Upper lobe of right lung (tissue), 1 donor: ENCODE measurements at regions not wholly inside any gene's neighbourhood (a gene's known extent, or its start where the extent isn't known, plus 50 kb on each side); places are given as distances from the start of the nearest gene placed in this dataset.
A peak's percentile ranks its signal among the peaks of the same experiment; 100 is the strongest.

Experiments used
- ATAC-seq: fragments of 200-7000 bp; cut with Tn5 transposase; one replicate; pipeline ENCODE4 v1.9.1; 2020; ENCODE audit warnings: mild to moderate bottlenecking, moderate library complexity
- DNase-seq: peaks from one replicate; pipeline ENCODE4 v3.0.0-alpha.2; 2020
- H3K27ac ChIP-seq: fragments of 200-600 bp; one replicate; pipeline ENCODE4 v1.8.0; 2022
- H3K27me3 ChIP-seq: fragments of 200-600 bp; one replicate; pipeline ENCODE4 v1.8.0; 2022; ENCODE audit warnings: mild to moderate bottlenecking
- H3K36me3 ChIP-seq: fragments of 200-600 bp; one replicate; pipeline ENCODE4 v1.8.0; 2022
- H3K4me1 ChIP-seq: fragments of 200-600 bp; one replicate; pipeline ENCODE4 v1.8.0; 2022
- H3K4me3 ChIP-seq: fragments of 200-600 bp; one replicate; pipeline ENCODE4 v1.8.0; 2022; ENCODE audit warnings: mild to moderate bottlenecking
- H3K9me3 ChIP-seq: fragments of 200-600 bp; one replicate; pipeline ENCODE4 v1.8.0; 2022
- intact Hi-C: fragments of 100-400 bp; cut with DNase I; formaldehyde crosslinking; loops from one replicate; pipeline ENCODE4 v1.11.0; 2022
- TF ChIP-seq, protein P1 (sequence below): fragments of 200-600 bp; IDR thresholded peaks from one replicate; pipeline ENCODE4 v1.8.0; 2022; ENCODE audit warnings: antibody characterized with exemption
- donor health status: DM: no; HTN: yes; CAD: no; lungs with severe emphysema.

DNA sequence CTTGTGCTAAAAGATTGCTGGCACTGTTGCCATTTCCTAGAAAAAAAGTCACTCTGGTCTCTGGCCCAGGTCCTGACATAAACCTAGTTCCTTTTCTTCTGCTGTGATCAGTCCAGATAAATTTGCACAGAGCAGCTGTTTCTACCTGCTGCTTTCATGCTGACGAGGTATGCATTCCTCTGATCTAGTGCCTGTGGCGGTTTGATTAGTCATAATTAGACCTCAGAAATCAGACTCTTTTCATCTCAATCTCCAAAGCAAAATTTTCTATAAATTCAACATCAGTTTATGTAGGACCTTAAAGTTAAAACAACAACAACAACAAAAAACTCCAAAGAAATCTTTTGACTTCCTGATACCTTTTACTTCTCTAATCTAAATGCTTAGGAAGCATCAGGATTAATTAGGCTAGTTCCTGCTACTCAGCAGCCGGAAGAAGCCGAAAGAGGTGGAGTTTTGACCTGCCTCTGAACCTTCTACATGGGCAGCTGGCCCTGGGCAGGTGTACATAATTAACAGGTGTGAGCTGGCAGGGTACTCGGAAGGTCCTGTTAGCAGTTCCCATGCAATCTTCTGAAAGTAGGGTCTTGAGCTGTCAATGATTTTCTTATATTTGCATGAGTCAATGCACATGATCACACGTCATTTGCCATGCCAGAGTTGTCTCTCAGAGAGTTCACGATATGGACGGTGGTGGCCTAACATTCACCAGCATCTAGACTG lies 83.3 kb upstream of the CCDC112 start:
- intact Hi-C loops, result no loop called here
- Histone ChIP-seq H3K4me1 (peaks cover 6% of the 10 kb centered on the region), H3K9me3 (no peaks in the 10 kb centered on the region), H3K27ac (no peak overlapping the region), H3K4me3 (no peak overlapping the region), H3K36me3 (no peaks in the 10 kb centered on the region), H3K27me3 (no peaks in the 10 kb centered on the region)
- no peak for DNase-seq
- TF ChIP-seq, protein P1, sequence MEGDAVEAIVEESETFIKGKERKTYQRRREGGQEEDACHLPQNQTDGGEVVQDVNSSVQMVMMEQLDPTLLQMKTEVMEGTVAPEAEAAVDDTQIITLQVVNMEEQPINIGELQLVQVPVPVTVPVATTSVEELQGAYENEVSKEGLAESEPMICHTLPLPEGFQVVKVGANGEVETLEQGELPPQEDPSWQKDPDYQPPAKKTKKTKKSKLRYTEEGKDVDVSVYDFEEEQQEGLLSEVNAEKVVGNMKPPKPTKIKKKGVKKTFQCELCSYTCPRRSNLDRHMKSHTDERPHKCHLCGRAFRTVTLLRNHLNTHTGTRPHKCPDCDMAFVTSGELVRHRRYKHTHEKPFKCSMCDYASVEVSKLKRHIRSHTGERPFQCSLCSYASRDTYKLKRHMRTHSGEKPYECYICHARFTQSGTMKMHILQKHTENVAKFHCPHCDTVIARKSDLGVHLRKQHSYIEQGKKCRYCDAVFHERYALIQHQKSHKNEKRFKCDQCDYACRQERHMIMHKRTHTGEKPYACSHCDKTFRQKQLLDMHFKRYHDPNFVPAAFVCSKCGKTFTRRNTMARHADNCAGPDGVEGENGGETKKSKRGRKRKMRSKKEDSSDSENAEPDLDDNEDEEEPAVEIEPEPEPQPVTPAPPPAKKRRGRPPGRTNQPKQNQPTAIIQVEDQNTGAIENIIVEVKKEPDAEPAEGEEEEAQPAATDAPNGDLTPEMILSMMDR, result no peak
- peak; percentile 57 for ATAC-seq

DNA sequence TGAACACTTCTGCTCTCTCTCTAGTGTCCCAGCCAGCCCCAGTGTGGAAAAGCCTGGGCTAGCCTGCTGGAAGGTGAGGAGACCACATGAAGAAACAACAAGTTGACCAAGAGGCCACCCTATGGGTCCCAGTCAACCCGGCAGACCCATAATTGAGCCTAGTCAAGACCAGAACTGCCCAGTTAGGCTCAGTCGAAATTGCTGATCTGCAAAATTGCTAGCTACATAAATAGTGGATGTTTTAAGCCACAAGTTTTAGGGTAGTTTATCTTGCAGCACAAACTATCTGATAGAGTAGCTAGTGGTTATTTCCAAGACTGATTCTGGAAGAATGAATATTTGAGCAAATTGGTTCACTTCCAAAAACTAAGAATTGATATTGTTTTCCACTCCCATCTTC lies 82.3 kb upstream of the CCDC112 start:
- Histone ChIP-seq H3K4me1 (peaks cover 6% of the 10 kb centered on the region), H3K27ac (no peak overlapping the region), H3K9me3 (no peaks in the 10 kb centered on the region), H3K4me3 (no peak overlapping the region), H3K27me3 (no peaks in the 10 kb centered on the region), H3K36me3 (no peaks in the 10 kb centered on the region)
- intact Hi-C loops, result no loop called here
- DNase-seq (no peak), ATAC-seq (no peak)
- TF ChIP-seq, protein P1, result no peak

DNA sequence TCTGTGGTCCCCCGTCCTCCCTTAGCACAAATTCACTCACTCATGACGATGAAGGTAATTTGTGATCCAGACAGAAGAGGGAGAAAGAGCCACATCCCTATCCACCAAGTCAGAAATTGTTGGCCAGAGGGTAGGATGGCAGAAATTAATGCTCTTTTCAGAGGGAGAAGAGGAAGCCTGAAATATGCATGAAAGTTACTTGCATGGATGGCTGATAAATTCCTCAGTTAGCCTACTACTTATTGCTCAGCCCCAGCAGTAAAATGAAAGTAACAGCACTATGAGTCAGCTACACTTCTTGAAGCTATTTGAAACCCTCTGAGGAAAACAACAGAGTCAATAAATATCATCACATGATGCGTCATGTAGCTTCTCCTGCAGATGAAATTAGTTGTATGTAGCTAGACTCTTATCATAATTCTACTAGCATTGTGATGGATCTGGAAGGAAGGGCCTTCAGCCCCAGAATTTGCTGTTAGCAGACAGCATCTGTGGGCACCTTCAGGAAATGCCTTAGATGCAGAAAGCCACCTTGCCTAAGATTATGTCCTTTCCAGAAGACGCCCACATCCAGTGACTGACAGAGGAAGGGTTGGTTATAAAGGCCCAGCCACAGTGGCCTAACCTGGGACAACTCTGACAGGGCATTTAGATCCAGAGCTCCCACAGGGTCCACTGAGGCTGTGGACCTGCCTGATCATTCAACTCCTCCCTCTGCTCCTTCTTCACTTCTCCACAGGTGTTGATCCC lies 81.2 kb upstream of the CCDC112 start:
- Histone ChIP-seq H3K9me3 (no peaks in the 10 kb centered on the region), H3K27ac (no peak overlapping the region), H3K4me1 (peaks cover 6% of the 10 kb centered on the region), H3K27me3 (no peaks in the 10 kb centered on the region), H3K36me3 (no peaks in the 10 kb centered on the region), H3K4me3 (no peak overlapping the region)
- DNase-seq (no peak), ATAC-seq (peak; percentile 35)
- TF ChIP-seq, protein P1, result peak; percentile 27
- intact Hi-C loops, result no loop called here

DNA sequence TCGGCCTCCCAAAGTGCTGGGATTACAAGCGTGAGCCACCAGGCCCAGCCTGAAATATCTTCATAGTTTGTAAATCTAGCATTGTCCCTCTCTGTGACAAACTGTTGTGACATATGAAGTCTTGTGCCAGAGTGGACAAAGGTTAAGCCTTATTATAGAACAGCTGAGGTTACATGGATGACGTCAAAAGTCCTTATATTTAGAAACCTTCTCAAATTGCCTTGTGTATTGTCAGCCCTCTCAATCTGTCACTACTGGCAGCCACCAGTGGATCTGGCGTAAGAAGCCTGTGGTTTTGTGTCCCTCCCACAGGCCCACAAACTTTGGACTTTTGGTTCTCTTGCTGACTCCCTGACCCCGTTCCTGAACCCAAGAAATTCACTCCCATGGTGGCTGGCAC lies 79.4 kb upstream of the CCDC112 start:
- H3K27ac ChIP-seq, result no peak overlapping the region
- no peaks in the 10 kb centered on the region for H3K9me3 ChIP-seq
- TF ChIP-seq, protein P1, result no peak
- ATAC-seq (peak; percentile 80), DNase-seq (no peak)
- no peaks in the 10 kb centered on the region for H3K27me3 ChIP-seq
- no peak overlapping the region for H3K4me3 ChIP-seq
- intact Hi-C loops, result no loop called here
- peaks cover 6% of the 10 kb centered on the region for H3K4me1 ChIP-seq
- H3K36me3 ChIP-seq, result no peaks in the 10 kb centered on the region

DNA sequence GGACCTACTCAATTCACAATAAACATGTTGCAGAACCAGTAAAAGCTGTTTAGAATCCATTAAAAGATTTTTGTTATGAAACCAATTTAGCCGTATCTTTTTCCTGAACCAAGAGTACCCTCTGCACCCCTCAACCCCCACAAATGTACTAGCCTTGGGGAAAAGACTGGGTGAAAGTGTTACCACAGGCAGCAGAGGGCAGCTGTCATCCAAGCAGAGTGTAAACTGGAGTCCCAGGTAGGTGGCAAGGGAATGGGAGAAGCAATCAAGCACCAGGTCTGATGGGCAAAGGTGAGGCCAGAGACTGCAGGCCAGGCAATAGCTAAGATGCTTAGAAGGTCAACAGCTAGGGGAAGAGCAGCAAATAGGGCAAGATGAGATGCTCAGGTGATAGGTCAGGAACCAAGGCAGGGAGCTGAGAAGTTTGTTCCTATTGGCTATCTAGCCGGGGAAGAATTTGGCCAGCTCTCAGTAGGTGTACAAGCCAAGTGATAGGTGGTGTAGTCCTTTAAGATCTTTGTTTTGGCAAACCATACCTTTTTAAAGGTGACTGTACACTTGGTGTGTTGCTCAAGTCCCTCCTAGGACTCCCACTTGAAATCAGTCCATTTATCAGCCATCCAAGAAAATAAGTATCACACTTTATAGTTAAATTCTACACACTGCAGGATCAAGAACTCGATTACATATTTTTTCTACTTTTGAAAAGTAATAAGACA lies 77.8 kb upstream of the CCDC112 start:
- Histone ChIP-seq H3K27ac (no peak overlapping the region), H3K9me3 (no peaks in the 10 kb centered on the region), H3K36me3 (no peaks in the 10 kb centered on the region), H3K4me1 (peaks cover 6% of the 10 kb centered on the region), H3K27me3 (no peaks in the 10 kb centered on the region), H3K4me3 (no peak overlapping the region)
- peak; percentile 64 for ATAC-seq
- TF ChIP-seq, protein P1, result no peak
- intact Hi-C loops, result no loop called here
- DNase-seq, result no peak
